ENCODE measurements at regions not wholly inside any gene's neighbourhood (a gene's known extent, or its start where the extent isn't known, plus 50 kb on each side); places are given as distances from the start of the nearest gene placed in this dataset.
A peak's percentile ranks its signal among the peaks of the same experiment; 100 is the strongest.

GRCh38 chr12:63302269-63302940, 151.4 kb upstream of the AVPR1A start:
- peak; percentile 38 for DNase-seq
- no peaks in the 10 kb centered on the region for H3K36me3 ChIP-seq (replicated peaks)
- no peaks in the 10 kb centered on the region for H3K27me3 ChIP-seq (replicated peaks)
- H3K4me3 ChIP-seq (ENCODE audit: low read depth, low read length) = no peak overlapping the region
- peak overlapping the region; percentile 7 for H3K27ac ChIP-seq
- TF ChIP-seq CTCF (IDR thresholded peaks at IDR 0.05; ENCODE audit: low read depth, low read length, missing control alignments) = no peak
- in situ Hi-C loops (cut with HindIII; ENCODE audit: low pct_ligation_motif_present, low sequenced_read_pairs) = no loop called here

- Histone ChIP-seq H3K27ac (no peak overlapping the region), H3K4me3 (ENCODE audit: low read depth, low read length) (no peak overlapping the region), H3K36me3 (replicated peaks) (no peaks in the 10 kb centered on the region), H3K27me3 (replicated peaks) (no peaks in the 10 kb centered on the region)
- in situ Hi-C loops (cut with HindIII; ENCODE audit: low pct_ligation_motif_present, low sequenced_read_pairs) = no loop called here
- no peak for TF ChIP-seq CTCF (IDR thresholded peaks at IDR 0.05; ENCODE audit: low read depth, low read length, missing control alignments)
- DNase-seq = peak; percentile 36
Observed at GRCh38 chr12:63301311-63301710, 150.3 kb upstream of the AVPR1A start.

- H3K36me3 ChIP-seq (replicated peaks) = no peaks in the 10 kb centered on the region
- no peak overlapping the region for H3K27ac ChIP-seq
- in situ Hi-C loops (cut with HindIII; ENCODE audit: low pct_ligation_motif_present, low sequenced_read_pairs) = no loop called here
- no peak for DNase-seq
- no peak overlapping the region for H3K4me3 ChIP-seq (ENCODE audit: low read depth, low read length)
- no peaks in the 10 kb centered on the region for H3K27me3 ChIP-seq (replicated peaks)
- no peak for TF ChIP-seq CTCF (IDR thresholded peaks at IDR 0.05; ENCODE audit: low read depth, low read length, missing control alignments)
Observed at GRCh38 chr12:63298386-63298930, 147.5 kb upstream of the AVPR1A start.

- DNase-seq = peak; percentile 96
- no peak overlapping the region for H3K4me3 ChIP-seq (ENCODE audit: low read depth, low read length)
- H3K27me3 ChIP-seq (replicated peaks) = no peaks in the 10 kb centered on the region
- no peaks in the 10 kb centered on the region for H3K36me3 ChIP-seq (replicated peaks)
- no peak for TF ChIP-seq CTCF (IDR thresholded peaks at IDR 0.05; ENCODE audit: low read depth, low read length, missing control alignments)
- in situ Hi-C loops (cut with HindIII; ENCODE audit: low pct_ligation_motif_present, low sequenced_read_pairs) = no loop called here
- H3K27ac ChIP-seq = peak overlapping the region; percentile 66
Observed at GRCh38 chr12:63294327-63294632, 143.3 kb upstream of the AVPR1A start.

GRCh38 chr12:63292471-63293221, 141.6 kb upstream of the AVPR1A start:
- H3K36me3 ChIP-seq (replicated peaks) = no peaks in the 10 kb centered on the region
- DNase-seq = no peak
- in situ Hi-C loops (cut with HindIII; ENCODE audit: low pct_ligation_motif_present, low sequenced_read_pairs) = no loop called here
- no peak for TF ChIP-seq CTCF (IDR thresholded peaks at IDR 0.05; ENCODE audit: low read depth, low read length, missing control alignments)
- no peaks in the 10 kb centered on the region for H3K27me3 ChIP-seq (replicated peaks)
- H3K4me3 ChIP-seq (ENCODE audit: low read depth, low read length) = no peak overlapping the region
- no peak overlapping the region for H3K27ac ChIP-seq

Measured in brain microvascular endothelial cell (primary cell).